HG02852 (cell line): ENCODE measurements at regions not wholly inside any gene's neighbourhood (a gene's known extent, or its start where the extent isn't known, plus 50 kb on each side); places are given as distances from the start of the nearest gene placed in this dataset.

Experiments
- ATAC-seq: cut with Tn5 transposase; IDR thresholded peaks from one replicate; pipeline ENCODE4 v1.9.1; 2021; ENCODE audit warnings: mild to moderate bottlenecking, moderate library complexity; ENCODE audit not compliant: unreplicated experiment

DNA sequence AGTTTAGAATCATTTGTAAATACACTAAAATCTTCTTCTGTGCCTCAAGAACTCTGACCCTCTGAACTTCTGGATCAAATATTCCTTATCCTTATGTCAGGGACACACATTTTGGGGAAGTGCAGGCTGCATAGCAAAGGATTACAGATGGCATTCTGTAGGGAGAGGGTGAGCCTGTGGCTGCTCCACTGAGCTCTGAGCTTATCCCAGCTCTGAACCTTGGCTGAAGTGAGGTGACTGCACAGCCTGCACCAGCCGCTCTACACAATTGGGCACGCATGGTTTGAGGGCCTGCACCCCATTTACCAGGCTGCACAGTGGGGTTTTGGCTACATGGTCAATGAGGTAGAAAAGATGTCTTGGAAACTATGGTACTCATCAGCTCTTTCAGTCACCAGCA lies 251.6 kb downstream of the GALR1 start:
- no peak for ATAC-seq

DNA sequence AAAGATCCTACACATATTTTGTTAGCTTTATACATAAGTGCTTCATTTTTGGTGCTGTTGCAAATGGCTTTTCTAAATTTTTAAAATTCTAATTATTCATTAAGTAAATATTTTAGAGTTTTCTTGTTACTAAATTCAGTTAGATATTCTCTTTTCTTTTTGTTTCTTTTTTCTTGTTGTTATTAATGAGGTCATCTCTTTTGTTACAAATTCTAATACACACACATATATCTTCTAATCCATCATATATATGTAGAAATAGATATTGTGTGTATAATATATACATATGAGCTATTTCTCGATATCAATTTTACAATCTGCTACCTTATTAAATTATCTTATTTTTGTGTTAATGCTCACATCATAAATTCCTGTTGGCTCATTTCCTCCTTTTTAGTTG lies 255.9 kb downstream of the GALR1 start:
- no peak for ATAC-seq

DNA sequence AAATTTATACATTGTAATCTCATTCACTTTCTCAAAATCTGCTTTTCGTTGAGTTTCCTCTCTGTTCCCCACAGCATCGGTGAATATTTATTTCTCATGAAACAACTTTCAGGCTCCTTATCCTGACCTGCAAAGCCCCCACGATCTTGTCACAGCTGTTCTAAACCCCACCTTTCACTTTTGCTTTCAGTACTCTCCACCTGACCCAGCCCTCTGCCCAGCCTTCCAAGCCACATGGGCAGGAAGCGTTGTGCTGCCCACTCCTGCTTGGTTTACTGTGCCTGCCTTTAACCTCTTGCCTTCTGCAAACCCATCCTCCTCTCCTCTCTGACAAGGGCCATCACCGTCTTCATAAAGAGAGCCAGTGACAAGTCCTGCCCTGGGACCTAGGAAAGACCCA lies 262.5 kb downstream of the GALR1 start:
- ATAC-seq: no peak

DNA sequence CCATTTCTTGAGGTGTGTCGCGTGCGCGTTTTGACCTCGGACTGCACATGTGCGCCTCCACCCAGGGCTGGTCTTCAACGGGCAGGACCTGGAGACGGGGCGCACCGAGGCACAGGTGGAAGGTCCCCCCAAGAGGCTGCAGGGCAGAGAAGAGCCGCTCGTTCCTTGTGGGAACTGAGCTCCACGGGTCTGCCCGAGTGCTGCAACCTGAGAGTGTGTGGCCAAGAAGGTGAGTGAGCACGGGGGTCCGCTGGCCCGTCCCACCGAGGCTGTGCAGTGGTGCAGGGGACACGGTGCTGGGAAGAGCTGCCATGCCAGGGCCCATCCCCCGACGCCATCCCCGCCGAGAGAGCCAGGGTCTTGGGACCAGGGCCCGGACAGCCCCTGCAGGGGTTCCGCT lies 268.3 kb downstream of the GALR1 start:
- ATAC-seq: no peak

DNA sequence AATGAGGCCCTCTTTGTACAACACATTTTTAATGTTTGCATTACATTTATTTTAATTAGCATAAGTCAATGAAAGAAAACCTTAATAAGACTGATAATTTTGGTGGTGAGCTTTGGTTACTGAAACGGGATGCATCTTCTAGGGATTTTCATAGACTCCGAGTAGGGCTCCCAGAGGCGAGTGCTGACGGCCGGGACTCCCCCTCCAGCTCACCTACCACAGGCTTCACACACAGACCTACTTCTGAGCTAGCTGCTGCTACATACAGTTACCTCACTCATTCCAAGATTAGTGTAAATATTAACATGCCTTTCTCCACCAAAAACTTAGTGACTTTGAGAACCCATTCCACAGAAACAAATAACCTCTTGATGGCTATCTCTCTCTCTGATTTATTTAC lies 271.1 kb downstream of the GALR1 start:
- no peak for ATAC-seq

DNA sequence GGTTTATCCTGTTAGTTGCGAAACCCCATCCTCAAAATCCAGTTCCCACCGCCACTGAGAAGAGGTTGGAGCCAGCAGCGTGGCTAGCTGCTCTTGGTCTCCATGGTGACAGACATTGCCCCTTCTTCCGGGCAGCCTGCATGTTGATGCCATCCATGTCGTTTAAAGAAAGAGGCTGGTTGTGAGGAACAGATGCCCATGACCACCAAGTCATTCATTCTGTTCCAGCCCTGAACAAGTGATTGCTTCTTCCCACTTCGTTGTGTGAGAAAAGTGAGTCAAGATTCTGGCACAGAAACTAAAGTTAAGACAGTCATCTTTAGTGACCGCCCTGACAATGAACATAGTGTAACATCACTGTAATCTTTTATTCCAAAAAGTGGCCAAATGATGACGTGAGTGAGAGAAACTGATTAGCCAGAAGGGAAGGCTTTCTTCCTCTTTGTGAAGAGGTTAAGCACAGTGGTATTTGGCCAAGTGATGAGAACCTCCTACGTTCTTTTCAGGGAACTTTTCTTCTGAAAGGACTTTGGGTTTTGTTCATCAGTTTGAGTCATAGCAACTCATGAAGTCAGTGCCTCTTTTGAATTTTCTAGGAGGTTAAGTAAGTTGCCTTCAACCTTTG lies 272.5 kb downstream of the GALR1 start:
- ATAC-seq: no peak

DNA sequence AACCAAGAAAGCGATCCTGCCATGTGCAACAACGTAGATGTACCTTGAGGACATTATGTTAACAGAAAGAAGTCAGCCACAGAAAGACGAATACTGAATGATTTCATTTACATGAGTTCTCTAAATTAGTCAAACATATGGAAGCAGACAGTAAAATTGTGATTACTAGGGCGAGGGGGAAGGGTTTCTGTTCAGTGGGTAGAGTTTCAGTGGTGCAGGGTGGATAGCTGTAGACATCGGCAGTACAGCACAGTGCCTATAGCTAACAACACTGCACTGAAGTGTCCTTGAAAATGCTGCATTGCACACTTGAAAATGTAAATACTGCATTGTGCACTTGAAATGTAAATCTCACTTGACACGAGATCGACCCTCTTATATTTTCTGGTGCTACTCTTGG lies 275.3 kb downstream of the GALR1 start:
- no peak for ATAC-seq

DNA sequence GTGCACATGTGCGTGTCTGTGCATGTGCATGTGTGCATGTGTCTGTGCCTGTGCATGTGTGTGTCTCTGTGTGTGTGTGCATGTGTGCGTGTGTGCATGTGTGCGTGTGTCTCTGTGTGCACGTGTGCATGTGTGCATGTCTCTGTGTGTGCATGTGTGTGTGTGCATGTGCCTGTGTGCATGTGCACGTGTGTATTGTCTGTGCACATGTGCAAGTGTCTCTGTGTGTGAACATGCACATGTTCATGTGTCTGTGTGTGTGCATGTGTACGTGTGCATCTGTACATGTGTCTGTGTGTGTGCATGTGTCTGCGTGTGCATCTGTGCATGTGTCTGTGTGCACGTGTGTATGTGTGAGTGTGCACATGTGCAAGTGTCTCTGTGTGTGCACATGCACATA lies 277.3 kb downstream of the GALR1 start:
- no peak for ATAC-seq

DNA sequence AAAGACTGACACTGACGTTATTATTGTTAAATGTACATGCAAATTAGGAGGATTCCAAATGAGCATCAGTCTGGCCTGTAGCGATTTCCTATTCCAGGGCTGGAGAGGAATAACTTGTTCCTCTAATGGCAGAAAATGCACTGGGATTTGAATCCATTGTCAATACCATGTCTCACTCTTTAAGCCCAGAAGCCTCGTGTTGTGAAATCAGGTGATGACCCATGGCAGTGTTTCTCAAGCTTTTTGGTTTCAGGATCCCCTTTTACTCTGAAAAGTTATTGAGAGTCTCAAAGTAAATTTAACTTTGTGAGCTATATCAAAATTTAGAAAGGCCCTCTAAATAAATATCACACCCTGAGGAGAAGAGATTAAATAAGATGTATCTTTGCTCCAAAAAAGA lies 279.2 kb downstream of the GALR1 start:
- no peak for ATAC-seq

DNA sequence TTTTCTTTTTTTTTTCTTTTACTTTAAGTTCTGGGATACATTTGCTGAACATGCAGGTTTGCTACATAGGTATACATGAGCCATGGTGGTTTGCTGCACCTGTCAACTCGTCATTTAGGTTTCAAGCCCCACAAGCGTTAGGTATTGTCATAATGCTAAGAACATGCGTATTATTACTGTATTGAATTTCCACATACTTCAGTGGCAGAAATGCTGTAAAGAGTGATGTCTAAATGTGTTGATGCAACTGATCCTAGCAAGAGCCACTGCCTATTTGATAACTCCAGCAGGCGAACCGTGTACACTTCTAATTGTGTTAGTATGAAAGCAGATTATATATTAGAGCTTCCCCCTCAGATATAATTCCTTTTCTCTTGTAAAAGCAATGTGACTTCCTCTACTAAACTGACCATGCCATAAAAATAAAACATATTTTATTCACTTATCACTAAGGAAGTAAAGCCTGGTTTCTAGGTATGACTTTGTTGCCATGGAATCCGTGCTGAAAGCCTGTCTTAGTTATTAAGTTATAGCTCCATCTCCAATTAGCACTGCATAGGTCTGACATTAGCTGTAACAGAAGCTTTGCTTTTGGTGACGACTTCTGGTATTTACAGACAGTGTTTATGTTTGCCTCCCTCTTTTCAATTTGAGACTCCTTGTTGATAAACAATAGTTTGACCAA lies 280.0 kb downstream of the GALR1 start:
- no peak for ATAC-seq

DNA sequence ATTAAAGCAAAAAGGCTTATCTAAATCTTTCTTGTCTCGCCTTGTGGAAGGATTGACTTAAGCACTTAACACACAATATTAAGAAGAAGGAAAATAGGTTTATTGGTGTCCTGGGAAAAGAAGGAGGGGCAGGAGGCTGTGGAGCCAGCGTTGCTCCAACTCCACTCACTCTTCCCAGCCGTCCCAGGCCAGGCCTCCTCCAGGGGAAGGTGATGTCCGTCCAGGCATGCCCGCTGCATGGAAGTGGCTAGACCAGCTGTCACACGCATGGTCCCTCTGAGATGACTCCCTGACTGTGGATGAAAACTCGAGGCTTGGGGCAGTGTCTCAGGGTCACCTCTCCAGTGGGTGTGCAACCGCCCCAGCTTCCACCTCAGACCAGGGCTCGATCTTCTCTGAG lies 281.1 kb downstream of the GALR1 start:
- ATAC-seq: no peak

DNA sequence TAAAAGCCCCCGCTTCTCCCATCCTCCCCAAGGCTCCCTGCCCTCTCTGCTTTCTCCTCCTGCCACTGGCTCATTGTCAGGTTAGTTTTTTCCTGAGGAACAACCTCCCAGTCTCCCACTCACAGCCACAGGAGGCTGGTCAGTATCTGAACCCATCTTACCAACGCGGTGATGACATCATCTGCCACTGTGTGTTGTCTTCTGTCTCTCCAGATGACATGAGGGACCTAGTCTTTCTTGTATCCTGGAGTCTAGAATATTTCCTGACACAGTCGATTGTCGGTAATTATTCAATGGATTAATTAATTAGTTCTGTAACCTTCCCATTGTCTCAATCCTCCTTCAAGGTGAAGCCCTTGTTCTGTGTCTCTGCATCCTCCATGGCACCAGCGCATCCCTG lies 290.2 kb downstream of the GALR1 start:
- ATAC-seq: no peak

DNA sequence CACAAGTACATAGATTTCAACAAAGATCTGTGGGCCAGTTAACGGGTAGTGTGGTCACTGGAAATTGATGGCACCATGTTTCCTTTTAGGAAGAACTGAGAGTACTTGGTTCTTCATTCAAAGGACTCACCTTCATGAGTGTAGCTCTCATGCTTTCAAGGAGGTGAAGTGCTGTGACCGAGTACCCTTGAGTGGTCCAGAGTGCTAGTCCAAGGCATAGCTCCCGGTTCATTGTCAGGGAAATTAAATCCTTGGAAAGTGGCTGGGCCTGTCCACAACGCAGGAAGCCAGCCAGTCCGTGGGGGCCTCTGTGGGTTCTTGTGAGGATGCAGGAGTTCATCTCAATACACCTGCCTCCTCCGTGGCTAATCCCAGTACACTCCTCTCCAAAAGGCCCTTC lies 295.1 kb downstream of the GALR1 start:
- no peak for ATAC-seq

DNA sequence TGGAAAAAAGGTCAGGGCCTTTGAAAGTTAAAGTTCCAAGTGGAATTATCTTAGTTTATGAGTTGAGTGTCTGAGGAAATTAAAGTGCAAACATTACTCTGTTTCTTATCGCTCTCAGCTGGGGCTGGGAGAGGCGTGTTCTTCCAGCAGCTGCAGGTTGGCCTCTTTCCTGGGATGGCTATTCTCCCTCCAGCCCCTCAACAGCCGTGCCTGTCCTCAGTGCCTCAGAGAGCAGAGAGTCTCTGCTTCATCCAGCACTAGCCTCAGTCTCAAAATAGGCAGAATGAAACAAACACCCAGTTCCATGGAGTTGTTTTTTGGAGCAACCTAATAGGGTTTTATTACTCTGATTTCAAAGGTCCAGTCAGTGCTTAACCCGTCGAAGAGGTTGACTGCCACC lies 298.1 kb downstream of the GALR1 start:
- ATAC-seq: no peak

DNA sequence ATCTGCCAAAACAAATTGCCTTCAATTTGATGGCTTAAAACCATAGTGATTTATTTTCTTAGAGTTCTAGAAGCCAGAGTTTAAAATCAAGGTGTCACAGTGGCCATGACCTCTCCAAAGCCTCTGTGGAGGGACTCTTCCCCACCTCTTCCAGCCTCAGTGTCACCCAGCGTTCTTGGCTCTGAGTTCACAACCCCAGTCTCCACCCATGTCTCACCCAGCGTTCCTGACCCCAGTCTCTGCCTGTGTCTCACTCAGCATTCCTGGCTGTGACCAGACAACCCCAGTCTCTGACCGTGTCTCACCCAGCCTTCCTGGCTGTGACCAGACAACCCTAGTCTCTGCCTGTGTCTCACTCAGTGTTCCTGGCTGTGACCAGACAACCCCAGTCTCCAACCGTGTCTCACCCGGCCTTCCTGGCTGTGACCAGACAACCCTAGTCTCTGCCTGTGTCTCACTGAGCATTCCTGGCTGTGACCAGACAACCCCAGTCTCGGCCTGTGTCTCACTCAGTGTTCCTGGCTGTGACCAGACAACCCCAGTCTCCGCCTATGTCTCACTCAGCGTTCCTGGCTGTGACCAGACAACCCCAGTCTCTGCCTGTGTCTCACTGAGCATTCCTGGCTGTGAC lies 299.3 kb downstream of the GALR1 start:
- no peak for ATAC-seq

DNA sequence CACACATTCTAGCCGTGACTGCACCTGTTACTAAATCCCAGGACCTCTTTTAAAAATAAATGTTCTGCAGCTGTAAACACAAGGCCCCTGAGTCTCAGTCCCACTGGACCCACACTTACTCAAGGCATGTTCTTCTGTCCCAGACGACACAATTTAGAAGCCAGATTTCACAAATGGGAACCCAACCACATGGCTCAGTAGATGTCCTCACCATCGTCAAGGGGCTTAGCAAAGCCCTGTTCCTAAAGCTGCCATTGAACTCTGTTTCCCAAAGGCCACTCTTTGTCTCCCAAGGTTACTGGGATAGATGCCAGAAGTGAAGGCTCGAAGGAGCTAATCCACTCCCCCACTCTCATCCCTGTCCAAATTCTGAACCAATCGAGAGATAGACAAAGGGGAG lies 301.0 kb downstream of the GALR1 start:
- ATAC-seq: no peak

DNA sequence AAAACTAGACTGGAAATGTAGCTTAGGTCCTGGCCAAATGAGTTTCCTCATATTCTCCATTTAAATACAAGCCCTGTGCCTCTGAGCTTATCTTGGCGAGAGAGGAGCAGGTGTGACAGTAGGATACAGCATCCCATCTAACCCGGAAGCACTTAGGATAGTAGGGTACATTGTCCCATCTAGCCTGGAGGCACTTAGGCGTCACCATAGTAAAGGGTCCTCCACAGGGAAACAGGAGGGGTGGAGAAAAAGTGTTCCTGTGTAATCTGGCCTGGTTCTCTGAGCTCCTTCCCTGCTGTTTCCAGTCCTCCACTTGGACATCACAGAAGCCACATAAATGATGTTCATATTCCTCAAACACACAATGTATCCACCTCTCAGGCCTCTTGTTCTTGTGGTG lies 301.4 kb downstream of the GALR1 start:
- no peak for ATAC-seq

DNA sequence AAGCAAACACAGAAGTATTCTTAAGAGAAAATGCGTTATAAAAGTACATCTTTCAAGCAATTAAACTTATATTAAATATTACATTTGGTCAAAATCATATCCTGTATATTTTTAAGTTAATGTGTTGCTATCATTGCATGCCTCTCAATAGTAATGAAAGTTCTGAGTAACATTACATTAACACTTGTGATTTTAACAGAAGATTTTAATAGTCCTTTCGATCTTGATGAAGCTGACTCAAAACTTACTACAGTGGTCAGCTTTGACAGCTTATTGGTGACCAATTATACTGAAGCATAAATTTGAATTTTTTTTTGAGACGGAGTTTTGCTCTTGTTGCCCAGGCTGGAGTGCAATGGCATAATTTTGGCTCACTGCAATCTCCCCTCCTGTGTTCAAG lies 303.3 kb downstream of the GALR1 start:
- no peak for ATAC-seq

DNA sequence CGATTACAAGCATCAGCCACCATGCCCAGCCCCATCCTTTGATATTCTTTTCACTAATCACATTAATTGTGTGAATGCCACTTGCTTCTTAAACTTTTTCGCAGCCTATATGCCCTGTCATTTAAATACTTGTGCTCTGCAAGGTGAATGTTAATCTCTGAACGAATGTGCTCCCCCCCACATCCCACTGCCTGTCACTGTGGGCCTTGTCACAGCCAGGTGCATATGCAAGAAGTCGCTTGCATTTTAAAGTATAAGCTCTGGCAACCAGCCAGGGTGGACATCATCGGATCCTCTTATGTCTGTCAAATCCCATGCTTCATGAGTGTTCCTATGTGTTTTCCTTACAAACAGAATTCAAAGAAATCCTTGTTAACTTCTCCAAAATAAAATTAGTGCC lies 304.4 kb downstream of the GALR1 start:
- no peak for ATAC-seq

DNA sequence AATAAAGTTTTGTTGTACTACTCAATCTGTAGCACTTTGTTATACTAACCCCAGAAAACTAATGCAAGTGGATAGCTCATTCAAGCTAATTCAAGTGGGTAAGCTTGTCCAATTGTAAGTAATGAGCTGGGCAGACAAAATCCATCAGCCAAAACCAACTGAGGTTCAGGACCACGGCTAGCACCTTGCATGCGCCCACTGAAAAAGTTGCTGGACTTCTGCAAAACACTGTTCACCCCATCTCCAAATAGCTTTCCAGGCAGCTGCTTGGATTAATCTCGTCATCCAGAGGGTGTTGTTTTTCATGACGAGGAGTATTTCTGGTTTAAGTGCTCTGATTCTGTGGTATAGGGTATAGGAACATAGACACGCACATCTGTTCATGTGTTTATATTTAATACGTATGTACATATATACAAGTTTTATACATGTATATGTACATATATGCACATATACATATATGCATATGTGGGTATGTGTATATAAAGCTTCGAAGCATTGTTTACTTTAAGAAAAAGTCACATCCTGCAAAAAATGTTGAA lies 307.5 kb downstream of the GALR1 start:
- ATAC-seq: no peak

DNA sequence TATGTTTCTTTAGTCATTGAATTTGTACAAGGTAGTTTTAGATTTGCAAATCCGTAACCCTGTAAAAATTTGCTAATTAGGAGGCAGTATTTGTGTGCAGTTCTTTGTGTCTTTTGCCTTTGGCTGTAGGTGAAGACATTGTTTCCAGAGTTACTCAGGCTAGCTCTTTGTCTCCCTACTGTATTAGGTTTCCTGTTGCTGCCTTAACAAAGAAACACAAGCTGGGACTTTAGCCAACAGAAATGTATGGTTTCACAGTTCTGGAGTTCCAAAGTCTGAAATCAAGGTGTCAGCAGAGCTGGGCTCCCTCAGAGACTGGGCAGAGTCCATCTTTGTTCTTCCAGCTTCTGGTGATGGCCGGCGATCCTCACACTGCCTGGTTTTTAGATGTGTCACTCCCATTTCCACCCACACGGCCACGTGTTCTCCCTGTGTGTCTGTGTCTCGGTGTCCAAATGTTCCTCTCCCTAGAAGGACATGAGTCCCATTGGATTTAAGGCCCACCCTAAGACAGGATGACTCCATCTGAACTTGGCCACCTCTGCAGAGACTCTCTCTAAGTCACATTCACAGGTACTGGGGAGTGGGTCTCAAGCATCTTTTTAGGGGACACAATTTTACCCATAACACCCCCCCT lies 309.7 kb downstream of the GALR1 start:
- no peak for ATAC-seq
